SK-N-SH treated with all-trans-retinoic acid at 6 μM for 48 hours (cell line): ENCODE measurements at regions not wholly inside any gene's neighbourhood (a gene's known extent, or its start where the extent isn't known, plus 50 kb on each side); places are given as distances from the start of the nearest gene placed in this dataset.

Source experiments
- ATAC-seq: fragments of 200-7000 bp; cut with Tn5 transposase; 3 replicates; pipeline ENCODE4 v1.9.1; 2020; ENCODE audit warnings: mild to moderate bottlenecking, moderate library complexity
- ARNTL ChIP-seq: fragments of 450-650 bp; formaldehyde crosslinking; IDR thresholded peaks from 2 replicates; pipeline ENCODE4 v1.5.0; 2020; ENCODE audit warnings: low read depth, mild to moderate bottlenecking, moderate library complexity, borderline replicate concordance
- CREB5 ChIP-seq: fragments of 250-450 bp; sonication (Bioruptor Pico); IDR thresholded peaks from 2 replicates; pipeline ENCODE4 v1.5.1; 2020; ENCODE audit warnings: low read depth, mild to moderate bottlenecking, moderate library complexity
- CSRNP3 ChIP-seq: fragments of 250-450 bp; sonication (Bioruptor Pico); IDR thresholded peaks from 2 replicates; pipeline ENCODE4 v1.5.1; 2021; ENCODE audit warnings: mild to moderate bottlenecking, moderate library complexity
- ESRRG ChIP-seq: fragments of 250-450 bp; sonication (Bioruptor Pico); IDR thresholded peaks from 2 replicates; pipeline ENCODE4 v1.6.1; 2021; ENCODE audit warnings: mild to moderate bottlenecking
- GLIS3 ChIP-seq: fragments of 250-450 bp; sonication (Bioruptor Pico); IDR thresholded peaks from 2 replicates; pipeline ENCODE4 v1.5.0; 2020; ENCODE audit warnings: mild to moderate bottlenecking, moderate library complexity
- ISL1 ChIP-seq: fragments of 250-450 bp; sonication (Bioruptor Pico); IDR thresholded peaks from 2 replicates; pipeline ENCODE4 v2.1.2; 2022; ENCODE audit warnings: mild to moderate bottlenecking, moderate library complexity
- OSR1 ChIP-seq: fragments of 250-450 bp; sonication (Bioruptor Pico); IDR thresholded peaks from 2 replicates; pipeline ENCODE4 v1.8.0; 2022; ENCODE audit warnings: moderate library complexity, mild to moderate bottlenecking, inconsistent platforms
- PATZ1 ChIP-seq: fragments of 250-450 bp; sonication (Bioruptor Pico); IDR thresholded peaks from 2 replicates; pipeline ENCODE4 v1.8.0; 2020; ENCODE audit warnings: mild to moderate bottlenecking, moderate library complexity, borderline replicate concordance
- POU6F1 ChIP-seq: fragments of 250-450 bp; sonication (Bioruptor Pico); IDR thresholded peaks from 2 replicates; pipeline ENCODE4 v1.8.0; 2021; ENCODE audit warnings: low read depth, mild to moderate bottlenecking, moderate library complexity, borderline replicate concordance
- PPARA ChIP-seq: fragments of 250-450 bp; sonication (Bioruptor Pico); IDR thresholded peaks from 2 replicates; pipeline ENCODE4 v1.5.0; 2020; ENCODE audit warnings: mild to moderate bottlenecking, borderline replicate concordance
- RARB ChIP-seq: fragments of 250-450 bp; sonication (Bioruptor Pico); IDR thresholded peaks from 2 replicates; pipeline ENCODE4 v1.8.0; 2021; ENCODE audit warnings: mild to moderate bottlenecking, moderate library complexity
- SNAI2 ChIP-seq: fragments of 250-450 bp; sonication (Bioruptor Pico); IDR thresholded peaks from 2 replicates; pipeline ENCODE4 v1.5.0; 2020; ENCODE audit warnings: mild to moderate bottlenecking, moderate library complexity
- TCF4 ChIP-seq: fragments of 250-450 bp; sonication (Bioruptor Pico); IDR thresholded peaks from 2 replicates; pipeline ENCODE4 v1.8.0; 2021; ENCODE audit warnings: mild to moderate bottlenecking, moderate library complexity, borderline replicate concordance
- TOX ChIP-seq: fragments of 250-450 bp; sonication (Bioruptor Pico); IDR thresholded peaks from 2 replicates; pipeline ENCODE4 v1.8.0; 2021; ENCODE audit warnings: mild to moderate bottlenecking, moderate library complexity, borderline replicate concordance
- TSHZ2 ChIP-seq: fragments of 250-450 bp; sonication (Bioruptor Pico); IDR thresholded peaks from 2 replicates; pipeline ENCODE4 v1.5.0; 2020; ENCODE audit warnings: mild to moderate bottlenecking, moderate library complexity
- ZC3H10 ChIP-seq: fragments of 250-450 bp; sonication (Bioruptor Pico); IDR thresholded peaks from 2 replicates; pipeline ENCODE4 v1.5.1; 2021; ENCODE audit warnings: mild to moderate bottlenecking, moderate library complexity
- ZFP30 ChIP-seq: fragments of 450-650 bp; formaldehyde crosslinking; IDR thresholded peaks from 2 replicates; pipeline ENCODE4 v1.5.0; 2022; ENCODE audit warnings: mild to moderate bottlenecking, moderate library complexity
- ZNF565 ChIP-seq: fragments of 450-650 bp; formaldehyde crosslinking; conservative IDR thresholded peaks from 2 replicates; pipeline ENCODE4 v1.5.0; 2020; ENCODE audit warnings: low read depth, mild to moderate bottlenecking, moderate library complexity
- ZNF70 ChIP-seq: fragments of 450-650 bp; formaldehyde crosslinking; IDR thresholded peaks from 2 replicates; pipeline ENCODE4 v1.5.0; 2020; ENCODE audit warnings: mild to moderate bottlenecking, moderate library complexity

- no peak for TF ChIP-seq PATZ1 (CRISPR knock-in tag)
- TF ChIP-seq SNAI2 (CRISPR knock-in tag), result 0 out of 2 replicates have a peak, but pooled peaks have one; percentile 35
- no peak for TF ChIP-seq TOX
- TF ChIP-seq TSHZ2 (CRISPR knock-in tag), result peak; percentile 71; the same call in 1 of the 2 replicates
- peak; percentile 66; the same call in 1 of the 2 replicates for TF ChIP-seq CSRNP3 (CRISPR knock-in tag)
- TF ChIP-seq ISL1 (CRISPR knock-in tag), result peak; percentile 73; the same call in 1 of the 2 replicates
- no peak for TF ChIP-seq CREB5 (CRISPR knock-in tag)
- peak; percentile 81 for TF ChIP-seq TCF4 (CRISPR knock-in tag)
- ATAC-seq, result peak; percentile 38; the same call in 1 of the 3 replicates
These were observed 294.3 kb downstream of the TLE1 start for GRCh38 chr9:81394881-81395675.

GRCh38 chr9:81393985-81394811 lies 295.1 kb downstream of the TLE1 start:
- ATAC-seq, result no peak
- TF ChIP-seq ZFP30 (CRISPR knock-in tag), result no peak
- no peak for TF ChIP-seq TSHZ2 (CRISPR knock-in tag)
- no peak for TF ChIP-seq CREB5 (CRISPR knock-in tag)
- no peak for TF ChIP-seq GLIS3 (CRISPR knock-in tag)
- no peak for TF ChIP-seq CSRNP3 (CRISPR knock-in tag)
- TF ChIP-seq POU6F1 (CRISPR knock-in tag), result no peak
- TF ChIP-seq ZNF565, result no peak
- TF ChIP-seq ZC3H10 (CRISPR knock-in tag), result no peak
- TF ChIP-seq ARNTL (CRISPR knock-in tag), result no peak
- TF ChIP-seq ZNF70 (CRISPR knock-in tag), result no peak
- TF ChIP-seq ESRRG, result no peak
- no peak for TF ChIP-seq ISL1 (CRISPR knock-in tag)
- TF ChIP-seq OSR1, result no peak
- no peak for TF ChIP-seq PPARA (CRISPR knock-in tag)
- no peak for TF ChIP-seq TOX
- no peak for TF ChIP-seq SNAI2 (CRISPR knock-in tag)
- TF ChIP-seq RARB (CRISPR knock-in tag), result no peak
